ENCODE measurements at regions not wholly inside any gene's neighbourhood (a gene's known extent, or its start where the extent isn't known, plus 50 kb on each side); places are given as distances from the start of the nearest gene placed in this dataset.
"Not testable (repeated sequence)": the region's sequence is repeated elsewhere in the genome, so short reads cannot be mapped to it uniquely, and the experiment has no call there.

- DNase-seq (ENCODE audit: low spot score in 2 of 2): no peak
- no peaks in the 10 kb centered on the region for H3K27me3 ChIP-seq
Observed at GRCh38 chr3:87949879-87950208, 109.0 kb downstream of the CGGBP1 start.

GRCh38 chr3:87949189-87949878, 109.5 kb downstream of the CGGBP1 start:
- Histone ChIP-seq H3K4me1 (no peaks in the 10 kb centered on the region), H3K4me3 (no peak overlapping the region), H3K36me3 (no peaks in the 10 kb centered on the region), H3K9me3 (no peaks in the 10 kb centered on the region), H3K27me3 (no peaks in the 10 kb centered on the region), H3K27ac (no peak overlapping the region)
- DNase-seq (ENCODE audit: low spot score in 2 of 2): no peak
- TF ChIP-seq POLR2A (IDR thresholded peaks at IDR 0.05) (no peak), EP300 (IDR thresholded peaks at IDR 0.05) (no peak), CTCF (IDR thresholded peaks at IDR 0.05) (no peak)
- 56 to 61% methylated on average over 4 of the region's 4 CpGs for WGBS, 2 donors

More at GRCh38 chr3:87949879-87950208, 109.0 kb downstream of the CGGBP1 start:
- TF ChIP-seq CTCF (IDR thresholded peaks at IDR 0.05): no peak
- TF ChIP-seq EP300 (IDR thresholded peaks at IDR 0.05): no peak
- TF ChIP-seq POLR2A (IDR thresholded peaks at IDR 0.05): no peak
- Histone ChIP-seq H3K36me3 (no peaks in the 10 kb centered on the region), H3K4me1 (no peaks in the 10 kb centered on the region), H3K4me3 (no peak overlapping the region), H3K9me3 (no peaks in the 10 kb centered on the region), H3K27ac (no peak overlapping the region)
- WGBS, 2 donors: 54 to 56% methylated on average over 1 of the region's 1 CpG

GRCh38 chr3:87946007-87946406, 112.8 kb downstream of the CGGBP1 start:
- H3K4me1 ChIP-seq; H3K27ac ChIP-seq; DNase-seq (ENCODE audit: low spot score in 2 of 2); H3K27me3 ChIP-seq; H3K36me3 ChIP-seq; H3K4me3 ChIP-seq; H3K9me3 ChIP-seq: not testable (repeated sequence)
- 93 to 94% methylated on average over 20 of the region's 20 CpGs for WGBS, 2 donors

GRCh38 chr3:87942256-87942655, 116.5 kb downstream of the CGGBP1 start:
- H3K4me3 ChIP-seq; DNase-seq (ENCODE audit: low spot score in 2 of 2): not testable (repeated sequence)
- 82 to 91% methylated on average over 7 to 8 of the region's 8 CpGs for WGBS, 2 donors

GRCh38 chr3:87924485-87924884, 134.3 kb downstream of the CGGBP1 start:
- 79 to 84% methylated on average over 1 of the region's 1 CpG for WGBS, 2 donors
- DNase-seq (ENCODE audit: low spot score in 2 of 2): no peak
- Histone ChIP-seq H3K4me1 (no peaks in the 10 kb centered on the region), H3K36me3 (no peaks in the 10 kb centered on the region), H3K4me3 (no peak overlapping the region), H3K9me3 (peaks cover 0 to 32% (median 6%) of the 10 kb centered on the region in 4 donors), H3K27ac (no peak overlapping the region), H3K27me3 (no peaks in the 10 kb centered on the region)
- TF ChIP-seq POLR2A (IDR thresholded peaks at IDR 0.05): no peak
- no peak for TF ChIP-seq EP300 (IDR thresholded peaks at IDR 0.05)
- TF ChIP-seq CTCF (IDR thresholded peaks at IDR 0.05): no peak

More at GRCh38 chr3:87942256-87942655, 116.5 kb downstream of the CGGBP1 start:
- H3K4me1 ChIP-seq, H3K27me3 ChIP-seq, H3K9me3 ChIP-seq, H3K27ac ChIP-seq, H3K36me3 ChIP-seq: not testable (repeated sequence)

GRCh38 chr3:87920549-87920948, 138.3 kb downstream of the CGGBP1 start:
- Histone ChIP-seq H3K27ac (no peak overlapping the region), H3K36me3 (no peaks in the 10 kb centered on the region), H3K27me3 (no peaks in the 10 kb centered on the region), H3K4me3 (no peak overlapping the region), H3K9me3 (peaks cover 0 to 27% (median 6%) of the 10 kb centered on the region in 4 donors), H3K4me1 (no peaks in the 10 kb centered on the region)
- WGBS, 2 donors: 46 to 52% methylated on average over 1 of the region's 1 CpG
- no peak for DNase-seq (ENCODE audit: low spot score in 2 of 2)
- TF ChIP-seq EP300 (IDR thresholded peaks at IDR 0.05) (no peak), CTCF (IDR thresholded peaks at IDR 0.05) (no peak), POLR2A (IDR thresholded peaks at IDR 0.05) (no peak)
